ENCODE measurements at regions not wholly inside any gene's neighbourhood (a gene's known extent, or its start where the extent isn't known, plus 50 kb on each side); places are given as distances from the start of the nearest gene placed in this dataset.

GRCh38 chr3:168431491-168431890 is 335.8 kb upstream of the GOLIM4 start:
- Histone ChIP-seq H3K9me3 (ENCODE audit: control extremely low read depth in 1 of 5, control insufficient read depth in 4 of 5, insufficient read depth in 2 of 5, low read depth in 1 of 5, low read length in 4 of 5) (peaks cover 0 to 3% (median 0%) of the 10 kb centered on the region in 5 experiments), H3K27ac (ENCODE audit: insufficient read depth in 1 of 2, low read depth in 1 of 2, low read length in 2 of 2, poor library complexity in 1 of 2, severe bottlenecking in 2 of 2) (no peak overlapping the region), H3K4me3 (ENCODE audit: control insufficient read depth in 1 of 7, extremely low read depth in 1 of 7, insufficient read depth in 4 of 7, low read depth in 2 of 7, low read length in 6 of 7) (no peak overlapping the region), H3K4me1 (ENCODE audit: control extremely low read depth in 1 of 4, control insufficient read depth in 4 of 4, insufficient read depth in 4 of 4, low read length in 3 of 4) (peaks cover 1 to 33% (median 25%) of the 10 kb centered on the region in 4 experiments), H3K36me3 (ENCODE audit: control insufficient read depth in 4 of 4, insufficient read depth in 4 of 4, low read length in 3 of 4) (no peaks in the 10 kb centered on the region), H3K27me3 (replicated peaks in 2 of 5; ENCODE audit: control insufficient read depth in 4 of 5, insufficient read depth in 5 of 5, low read length in 4 of 5) (no peaks in the 10 kb centered on the region)
- no CpG with 5 or more reads among the region's 2 CpGs for WGBS (ENCODE audit: insufficient coverage)
- DNase-seq = no peak
- POLR2A ChIA-PET = no interaction called here
- CTCF ChIA-PET = no interaction called here

GRCh38 chr3:168427835-168428475 is 332.2 kb upstream of the GOLIM4 start:
- no peaks in the 10 kb centered on the region for H3K36me3 ChIP-seq (ENCODE audit: control insufficient read depth in 4 of 4, insufficient read depth in 4 of 4, low read length in 3 of 4)
- peaks cover 0 to 24% (median 18%) of the 10 kb centered on the region in 4 experiments for H3K4me1 ChIP-seq (ENCODE audit: control extremely low read depth in 1 of 4, control insufficient read depth in 4 of 4, insufficient read depth in 4 of 4, low read length in 3 of 4)
- POLR2A ChIA-PET = interaction anchor here (0.6 kb wide), 1 partner anchor 558 kb away, joined by 3 read pairs; no protein-coding TSS in a partner anchor
- CTCF ChIA-PET = interaction anchor here (0.5 to 2.1 kb wide), 5 partner anchors 8 to 216 kb away, joined by 3 to 6 read pairs (median 3); no protein-coding TSS in a partner anchor
- H3K27ac ChIP-seq (ENCODE audit: insufficient read depth in 1 of 2, low read depth in 1 of 2, low read length in 2 of 2, poor library complexity in 1 of 2, severe bottlenecking in 2 of 2) = peak overlapping the region in 1 of 2 experiments; percentile 12
- peak overlapping the region in 2 of 7 experiments; percentile 3 to 24 for H3K4me3 ChIP-seq (ENCODE audit: control insufficient read depth in 1 of 7, extremely low read depth in 1 of 7, insufficient read depth in 4 of 7, low read depth in 2 of 7, low read length in 6 of 7)
- WGBS (ENCODE audit: insufficient coverage) = no CpG with 5 or more reads among the region's 1 CpG
- H3K27me3 ChIP-seq (replicated peaks in 2 of 5; ENCODE audit: control insufficient read depth in 4 of 5, insufficient read depth in 5 of 5, low read length in 4 of 5) = no peaks in the 10 kb centered on the region
- DNase-seq = peak; percentile 42 to 89 (median 80)
- H3K9me3 ChIP-seq (ENCODE audit: control extremely low read depth in 1 of 5, control insufficient read depth in 4 of 5, insufficient read depth in 2 of 5, low read depth in 1 of 5, low read length in 4 of 5) = no peaks in the 10 kb centered on the region

- ChIA-PET POLR2A (no interaction called here), CTCF (interaction anchor here (1.2 to 2.1 kb wide), 3 partner anchors 39 to 216 kb away, joined by 3 to 6 read pairs (median 3); no protein-coding TSS in a partner anchor)
- no CpG with 5 or more reads among the region's 2 CpGs for WGBS (ENCODE audit: insufficient coverage)
- Histone ChIP-seq H3K27ac (ENCODE audit: insufficient read depth in 1 of 2, low read depth in 1 of 2, low read length in 2 of 2, poor library complexity in 1 of 2, severe bottlenecking in 2 of 2) (no peak overlapping the region), H3K27me3 (replicated peaks in 2 of 5; ENCODE audit: control insufficient read depth in 4 of 5, insufficient read depth in 5 of 5, low read length in 4 of 5) (no peaks in the 10 kb centered on the region), H3K4me1 (ENCODE audit: control extremely low read depth in 1 of 4, control insufficient read depth in 4 of 4, insufficient read depth in 4 of 4, low read length in 3 of 4) (peaks cover 0 to 24% (median 18%) of the 10 kb centered on the region in 4 experiments), H3K4me3 (ENCODE audit: control insufficient read depth in 1 of 7, extremely low read depth in 1 of 7, insufficient read depth in 4 of 7, low read depth in 2 of 7, low read length in 6 of 7) (no peak overlapping the region), H3K36me3 (ENCODE audit: control insufficient read depth in 4 of 4, insufficient read depth in 4 of 4, low read length in 3 of 4) (no peaks in the 10 kb centered on the region), H3K9me3 (ENCODE audit: control extremely low read depth in 1 of 5, control insufficient read depth in 4 of 5, insufficient read depth in 2 of 5, low read depth in 1 of 5, low read length in 4 of 5) (no peaks in the 10 kb centered on the region)
- peak in 2 of 3 donors; percentile 53 to 58 for DNase-seq
Observed at GRCh38 chr3:168427156-168427555, 331.4 kb upstream of the GOLIM4 start.

- no peak overlapping the region for H3K4me3 ChIP-seq (ENCODE audit: control insufficient read depth in 1 of 7, extremely low read depth in 1 of 7, insufficient read depth in 4 of 7, low read depth in 2 of 7, low read length in 6 of 7)
- peaks cover 0 to 24% (median 18%) of the 10 kb centered on the region in 4 experiments for H3K4me1 ChIP-seq (ENCODE audit: control extremely low read depth in 1 of 4, control insufficient read depth in 4 of 4, insufficient read depth in 4 of 4, low read length in 3 of 4)
- DNase-seq = no peak
- H3K27me3 ChIP-seq (replicated peaks in 2 of 5; ENCODE audit: control insufficient read depth in 4 of 5, insufficient read depth in 5 of 5, low read length in 4 of 5) = no peaks in the 10 kb centered on the region
- H3K9me3 ChIP-seq (ENCODE audit: control extremely low read depth in 1 of 5, control insufficient read depth in 4 of 5, insufficient read depth in 2 of 5, low read depth in 1 of 5, low read length in 4 of 5) = no peaks in the 10 kb centered on the region
- POLR2A ChIA-PET = no interaction called here
- WGBS (ENCODE audit: insufficient coverage) = 100% methylated on average over 3 of the region's 4 CpGs
- CTCF ChIA-PET = interaction anchor here (0.6 to 2.1 kb wide), 2 partner anchors 40 to 369 kb away, joined by 3 to 6 read pairs; no protein-coding TSS in a partner anchor
- H3K27ac ChIP-seq (ENCODE audit: insufficient read depth in 1 of 2, low read depth in 1 of 2, low read length in 2 of 2, poor library complexity in 1 of 2, severe bottlenecking in 2 of 2) = no peak overlapping the region
- peaks cover 0 to 1% (median 0%) of the 10 kb centered on the region in 4 experiments for H3K36me3 ChIP-seq (ENCODE audit: control insufficient read depth in 4 of 4, insufficient read depth in 4 of 4, low read length in 3 of 4)
Observed at GRCh38 chr3:168425936-168426595, 330.3 kb upstream of the GOLIM4 start.

GRCh38 chr3:168424059-168424734 is 328.5 kb upstream of the GOLIM4 start:
- Histone ChIP-seq H3K4me1 (ENCODE audit: control extremely low read depth in 1 of 4, control insufficient read depth in 4 of 4, insufficient read depth in 4 of 4, low read length in 3 of 4) (peaks cover 0 to 24% (median 18%) of the 10 kb centered on the region in 4 experiments), H3K9me3 (ENCODE audit: control extremely low read depth in 1 of 5, control insufficient read depth in 4 of 5, insufficient read depth in 2 of 5, low read depth in 1 of 5, low read length in 4 of 5) (peaks cover 0 to 4% (median 0%) of the 10 kb centered on the region in 5 experiments), H3K27me3 (replicated peaks in 2 of 5; ENCODE audit: control insufficient read depth in 4 of 5, insufficient read depth in 5 of 5, low read length in 4 of 5) (no peaks in the 10 kb centered on the region), H3K4me3 (ENCODE audit: control insufficient read depth in 1 of 7, extremely low read depth in 1 of 7, insufficient read depth in 4 of 7, low read depth in 2 of 7, low read length in 6 of 7) (no peak overlapping the region), H3K36me3 (ENCODE audit: control insufficient read depth in 4 of 4, insufficient read depth in 4 of 4, low read length in 3 of 4) (peaks cover 0 to 1% (median 0%) of the 10 kb centered on the region in 4 experiments), H3K27ac (ENCODE audit: insufficient read depth in 1 of 2, low read depth in 1 of 2, low read length in 2 of 2, poor library complexity in 1 of 2, severe bottlenecking in 2 of 2) (no peak overlapping the region)
- POLR2A ChIA-PET = no interaction called here
- no peak for DNase-seq
- WGBS (ENCODE audit: insufficient coverage) = 96% methylated on average over 3 of the region's 4 CpGs
- CTCF ChIA-PET = interaction anchor here (1.5 kb wide), 1 partner anchor 19 kb away, joined by 4 read pairs; no protein-coding TSS in a partner anchor

- H3K4me1 ChIP-seq (ENCODE audit: control extremely low read depth in 1 of 4, control insufficient read depth in 4 of 4, insufficient read depth in 4 of 4, low read length in 3 of 4) = peaks cover 0 to 13% (median 9%) of the 10 kb centered on the region in 4 experiments
- H3K27ac ChIP-seq (ENCODE audit: insufficient read depth in 1 of 2, low read depth in 1 of 2, low read length in 2 of 2, poor library complexity in 1 of 2, severe bottlenecking in 2 of 2) = no peak overlapping the region
- H3K9me3 ChIP-seq (ENCODE audit: control extremely low read depth in 1 of 5, control insufficient read depth in 4 of 5, insufficient read depth in 2 of 5, low read depth in 1 of 5, low read length in 4 of 5) = peaks cover 0 to 4% (median 0%) of the 10 kb centered on the region in 5 experiments
- H3K36me3 ChIP-seq (ENCODE audit: control insufficient read depth in 4 of 4, insufficient read depth in 4 of 4, low read length in 3 of 4) = peaks cover 0 to 1% (median 0%) of the 10 kb centered on the region in 4 experiments
- ChIA-PET CTCF (no interaction called here), POLR2A (no interaction called here)
- no peaks in the 10 kb centered on the region for H3K27me3 ChIP-seq (replicated peaks in 2 of 5; ENCODE audit: control insufficient read depth in 4 of 5, insufficient read depth in 5 of 5, low read length in 4 of 5)
- no peak overlapping the region for H3K4me3 ChIP-seq (ENCODE audit: control insufficient read depth in 1 of 7, extremely low read depth in 1 of 7, insufficient read depth in 4 of 7, low read depth in 2 of 7, low read length in 6 of 7)
- no peak for DNase-seq
- WGBS (ENCODE audit: insufficient coverage) = no CpG with 5 or more reads among the region's 1 CpG
Observed at GRCh38 chr3:168422843-168423242, 327.1 kb upstream of the GOLIM4 start.

Measured in common myeloid progenitor, CD34-positive (primary cell).